B cell (primary cell): ENCODE measurements at regions not wholly inside any gene's neighbourhood (a gene's known extent, or its start where the extent isn't known, plus 50 kb on each side); places are given as distances from the start of the nearest gene placed in this dataset.

Experiments
- ATAC-seq: fragments of 200-7000 bp; cut with Tn5 transposase; one replicate; pipeline ENCODE4 v1.10.0; 2021; ENCODE audit warnings: low read depth, mild to moderate bottlenecking, moderate number of reproducible peaks, moderate library complexity
- CTCF ChIA-PET: fragments of 350-600 bp; sonication (Branson Sonifier 250); formaldehyde crosslinking; loops from one replicate; lab custom pipeline; 2021; ENCODE audit warnings: antibody characterized with exemption, inconsistent platforms; lab: Charles Lee
- POLR2A ChIA-PET: fragments of 350-600 bp; sonication (Branson Sonifier 250); formaldehyde crosslinking; loops from one replicate; lab custom pipeline; 2021; ENCODE audit warnings: antibody characterized with exemption; lab: Charles Lee
- DNase-seq: peaks from one replicate; pipeline ENCODE4 v3.0.0; 2013
- H2AFZ ChIP-seq: 2 replicates; pipeline ENCODE4 v1.6.1; 2012; ENCODE audit warnings: mild to moderate bottlenecking, low read depth, low read length; ENCODE audit not compliant: insufficient read depth, poor library complexity, severe bottlenecking
- H3K27ac ChIP-seq, 2 donors: 1 replicate in 1 of 2; 2 replicates in 1 of 2; pipeline ENCODE4 v1.5.1; 2012 to 2013; ENCODE audit warnings: low read length in 2 of 2, mild to moderate bottlenecking in 2 of 2, moderate library complexity in 1 of 2
- H3K27me3 ChIP-seq, 4 experiments: fragments of 200-600 bp in 1 of 4; sonication (generic) in 1 of 4; replicated peaks in 1 of 4; 1 replicate in 2 of 4; 2 replicates in 2 of 4; pipeline versions ENCODE4 v1.6.1 to v1.7.0; 2013 to 2016; ENCODE audit warnings: low read length in 3 of 4, mild to moderate bottlenecking in 2 of 4, mixed read lengths in 1 of 4, moderate library complexity in 1 of 4; ENCODE audit not compliant: insufficient read depth in 4 of 4, control insufficient read depth in 3 of 4; ENCODE audit errors: control extremely low read depth in 1 of 4
- H3K36me3 ChIP-seq, 2 experiments: replicated peaks in 1 of 2; 1 replicate in 1 of 2; 2 replicates in 1 of 2; pipeline versions ENCODE4 v1.6.1 to v1.7.1; 2013; ENCODE audit warnings: low read length in 1 of 2; ENCODE audit not compliant: insufficient read depth in 2 of 2, control insufficient read depth in 1 of 2; ENCODE audit errors: control extremely low read depth in 1 of 2, extremely low read depth in 1 of 2
- H3K4me1 ChIP-seq, 2 donors: fragments of 200-600 bp in 1 of 2; sonication (generic) in 1 of 2; 1 replicate in 1 of 2; 2 replicates in 1 of 2; pipeline versions ENCODE4 v1.5.1 to v1.6.1; 2013 to 2017; ENCODE audit warnings: low read length in 2 of 2; ENCODE audit not compliant: control insufficient read depth in 2 of 2, insufficient read depth in 2 of 2
- H3K4me2 ChIP-seq: replicated peaks from 2 replicates; pipeline ENCODE3; 2012; ENCODE audit warnings: mild to moderate bottlenecking, low read depth, low read length; ENCODE audit not compliant: poor library complexity, severe bottlenecking
- H3K4me3 ChIP-seq, 5 experiments: fragments of 200-600 bp in 1 of 5; sonication (generic) in 1 of 5; 1 replicate in 3 of 5; 2 replicates in 2 of 5; pipeline versions ENCODE4 v1.5.1 to v1.7.0; 2011 to 2016; ENCODE audit warnings: low read length in 4 of 5, mild to moderate bottlenecking in 4 of 5, low read depth in 2 of 5, control low read depth in 1 of 5, moderate library complexity in 1 of 5; ENCODE audit not compliant: insufficient read depth in 1 of 5; ENCODE audit errors: control extremely low read depth in 1 of 5, extremely low read depth in 1 of 5
- H3K79me2 ChIP-seq: fragments of 200-600 bp; sonication (generic); one replicate; pipeline ENCODE4 v1.6.0; 2016; ENCODE audit warnings: low read length; ENCODE audit not compliant: control insufficient read depth, insufficient read depth
- H3K9ac ChIP-seq: fragments of 200-600 bp; sonication (generic); 2 replicates; pipeline ENCODE4 v1.6.1; 2017; ENCODE audit warnings: mild to moderate bottlenecking, low read length, moderate library complexity
- H3K9me3 ChIP-seq, 3 donors: one replicate each; pipeline versions ENCODE4 v1.6.1 to v1.7.1; 2013; ENCODE audit warnings: low read length in 2 of 3; ENCODE audit not compliant: control insufficient read depth in 2 of 3, insufficient read depth in 1 of 3; ENCODE audit errors: control extremely low read depth in 1 of 3
- H4K20me1 ChIP-seq: 2 replicates; pipeline ENCODE4 v1.6.0; 2012; ENCODE audit warnings: mild to moderate bottlenecking, low read length; ENCODE audit not compliant: insufficient read depth, control insufficient read depth, poor library complexity, severe bottlenecking
- H3K27ac Mint-ChIP-seq: one replicate; pipeline ENCODE4 v1.8.0; 2021; ENCODE audit warnings: mixed read lengths
- H3K27me3 Mint-ChIP-seq: one replicate; pipeline ENCODE4 v1.8.0; 2021; ENCODE audit warnings: mixed read lengths
- H3K4me1 Mint-ChIP-seq: one replicate; pipeline ENCODE4 v1.8.0; 2021; ENCODE audit warnings: mixed read lengths
- H3K4me3 Mint-ChIP-seq: one replicate; pipeline ENCODE4 v1.8.0; 2021; ENCODE audit warnings: mixed read lengths
- H3K9me3 Mint-ChIP-seq: one replicate; pipeline ENCODE4 v1.8.0; 2022; ENCODE audit warnings: mixed read lengths; ENCODE audit not compliant: insufficient read depth
- CTCF ChIP-seq: fragments of 200-600 bp; IDR thresholded peaks from one replicate; pipeline ENCODE4 v1.8.0; 2022; ENCODE audit warnings: antibody characterized with exemption, mild to moderate bottlenecking
- EZH2 ChIP-seq: IDR thresholded peaks from 2 replicates; pipeline ENCODE4 v1.6.1; 2012; ENCODE audit warnings: borderline replicate concordance, low read depth, mild to moderate bottlenecking, moderate library complexity, low read length; ENCODE audit not compliant: insufficient read depth, poor library complexity, severe bottlenecking
- WGBS: methylation state at CpG from one replicate; pipeline ENCODE4 v1.1.5; 2013; ENCODE audit warnings: missing lambda C conversion rate; ENCODE audit not compliant: insufficient coverage; 5-methylcytosine and 5-hydroxymethylcytosine counted together
- intact Hi-C: fragments of 100-400 bp; cut with micrococcal nuclease; formaldehyde crosslinking; loops from one replicate; pipeline ENCODE4 v1.10.0; 2022

GRCh38 chr2:116810645-116811044 lies 1003.8 kb upstream of the DDX18 start:
- POLR2A ChIA-PET: no interaction called here
- no peaks in the 10 kb centered on the region for H3K27me3 ChIP-seq
- Mint-ChIP-seq H3K27ac (no peak overlapping the region), H3K4me1 (no peaks in the 10 kb centered on the region), H3K4me3 (no peak overlapping the region), H3K9me3 (peaks cover 9% of the 10 kb centered on the region), H3K27me3 (no peaks in the 10 kb centered on the region)
- no peak overlapping the region for H3K27ac ChIP-seq
- no peak overlapping the region for H3K4me2 ChIP-seq
- H3K9me3 ChIP-seq: no peaks in the 10 kb centered on the region
- no peak overlapping the region for H3K9ac ChIP-seq
- WGBS: no CpG with 5 or more reads among the region's 1 CpG
- no peak for DNase-seq
- CTCF ChIA-PET: no interaction called here
- TF ChIP-seq EZH2 (no peak), CTCF (no peak)
- no peaks in the 10 kb centered on the region for H3K36me3 ChIP-seq
- no peak overlapping the region for H3K4me3 ChIP-seq
- H2AFZ ChIP-seq: no peak overlapping the region
- no peaks in the 10 kb centered on the region for H4K20me1 ChIP-seq
- no peak for ATAC-seq
- intact Hi-C loops: no loop called here
- no peaks in the 10 kb centered on the region for H3K4me1 ChIP-seq
- no peaks in the 10 kb centered on the region for H3K79me2 ChIP-seq

- ChIA-PET CTCF (no interaction called here), POLR2A (no interaction called here)
- ATAC-seq (no peak), DNase-seq (no peak)
- Mint-ChIP-seq H3K4me1 (no peaks in the 10 kb centered on the region), H3K27ac (no peak overlapping the region), H3K9me3 (peaks cover 4% of the 10 kb centered on the region), H3K27me3 (no peaks in the 10 kb centered on the region), H3K4me3 (no peak overlapping the region)
- no peaks in the 10 kb centered on the region for H3K9me3 ChIP-seq
- H3K27ac ChIP-seq: no peak overlapping the region
- H3K4me1 ChIP-seq: no peaks in the 10 kb centered on the region
- H3K27me3 ChIP-seq: no peaks in the 10 kb centered on the region
- no peak overlapping the region for H3K4me2 ChIP-seq
- intact Hi-C loops: no loop called here
- H4K20me1 ChIP-seq: no peaks in the 10 kb centered on the region
- no peak overlapping the region for H3K9ac ChIP-seq
- no peak overlapping the region for H2AFZ ChIP-seq
- no peaks in the 10 kb centered on the region for H3K36me3 ChIP-seq
- H3K79me2 ChIP-seq: no peaks in the 10 kb centered on the region
- no peak for TF ChIP-seq CTCF
- no peak for TF ChIP-seq EZH2
- no peak overlapping the region for H3K4me3 ChIP-seq
These were observed 995.1 kb upstream of the DDX18 start for GRCh38 chr2:116819355-116819754.
